Cerebellar nuclear complex (tissue), 1 donor: ENCODE measurements at regions not wholly inside any gene's neighbourhood (a gene's known extent, or its start where the extent isn't known, plus 50 kb on each side); places are given as distances from the start of the nearest gene placed in this dataset.

ENCODE experiments used
- DNase-seq, 2 experiments: peaks; one replicate each; lab custom pipeline; 2025; lab: John Stamatoyannopoulos, UW

DNA sequence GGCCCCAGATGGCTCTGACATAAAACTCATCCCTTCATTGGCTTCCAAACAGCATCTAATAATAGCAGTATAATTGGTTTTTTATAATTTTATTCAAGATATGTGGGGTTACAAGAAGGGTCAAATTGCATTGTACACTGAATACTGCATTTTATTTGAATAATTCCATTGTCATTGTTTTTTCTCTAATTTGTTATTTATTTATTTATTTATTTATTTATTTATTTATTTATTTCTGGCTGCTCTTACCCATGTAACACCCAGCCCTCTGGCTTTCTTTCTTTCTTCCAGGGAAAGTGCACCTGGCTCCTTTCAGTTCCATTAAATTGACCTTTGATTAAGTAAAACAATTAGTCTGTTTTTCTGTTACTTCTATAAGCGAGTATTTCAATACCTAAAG is 210.1 kb downstream of the CDH9 start:
- DNase-seq: no peak

DNA sequence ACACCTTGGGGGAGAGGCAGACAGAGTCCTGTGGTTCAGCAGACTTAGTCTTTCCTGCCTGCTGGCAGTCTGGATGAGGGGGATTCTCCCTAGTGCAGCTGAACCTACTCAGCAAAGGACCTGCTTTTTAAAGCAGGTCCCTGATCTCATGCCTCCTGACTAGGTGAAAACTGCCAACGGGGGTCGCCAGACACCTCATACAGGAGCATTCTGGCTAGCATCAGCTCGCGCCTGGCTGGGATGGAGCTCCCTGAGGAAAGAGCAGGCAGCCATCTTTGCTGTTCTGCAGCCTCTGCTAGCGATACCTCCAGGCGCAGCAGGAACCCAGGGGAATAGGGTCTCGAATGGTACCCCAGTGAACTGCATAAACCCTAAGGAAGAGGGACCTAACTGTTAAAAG is 225.2 kb downstream of the CDH9 start:
- DNase-seq: no peak

DNA sequence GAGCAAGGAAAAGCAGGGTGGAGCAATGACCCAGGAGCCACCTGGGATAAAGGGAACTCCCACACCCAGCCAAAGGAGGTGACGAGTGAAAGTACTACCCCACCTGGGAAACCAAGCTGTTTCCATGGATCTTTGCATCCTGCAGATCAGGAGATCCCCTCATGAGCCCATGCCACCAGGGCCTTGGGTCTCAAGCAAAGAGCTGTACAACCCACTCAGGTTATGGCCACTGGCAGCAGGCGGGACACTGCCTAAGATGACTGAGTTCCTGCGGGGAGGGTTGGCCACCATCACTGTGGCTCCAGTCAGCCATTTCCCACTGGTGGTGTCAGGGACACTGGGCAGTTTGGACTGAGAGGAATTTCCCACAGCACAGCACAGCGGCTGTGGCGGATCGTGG is 225.7 kb downstream of the CDH9 start:
- no peak for DNase-seq

DNA sequence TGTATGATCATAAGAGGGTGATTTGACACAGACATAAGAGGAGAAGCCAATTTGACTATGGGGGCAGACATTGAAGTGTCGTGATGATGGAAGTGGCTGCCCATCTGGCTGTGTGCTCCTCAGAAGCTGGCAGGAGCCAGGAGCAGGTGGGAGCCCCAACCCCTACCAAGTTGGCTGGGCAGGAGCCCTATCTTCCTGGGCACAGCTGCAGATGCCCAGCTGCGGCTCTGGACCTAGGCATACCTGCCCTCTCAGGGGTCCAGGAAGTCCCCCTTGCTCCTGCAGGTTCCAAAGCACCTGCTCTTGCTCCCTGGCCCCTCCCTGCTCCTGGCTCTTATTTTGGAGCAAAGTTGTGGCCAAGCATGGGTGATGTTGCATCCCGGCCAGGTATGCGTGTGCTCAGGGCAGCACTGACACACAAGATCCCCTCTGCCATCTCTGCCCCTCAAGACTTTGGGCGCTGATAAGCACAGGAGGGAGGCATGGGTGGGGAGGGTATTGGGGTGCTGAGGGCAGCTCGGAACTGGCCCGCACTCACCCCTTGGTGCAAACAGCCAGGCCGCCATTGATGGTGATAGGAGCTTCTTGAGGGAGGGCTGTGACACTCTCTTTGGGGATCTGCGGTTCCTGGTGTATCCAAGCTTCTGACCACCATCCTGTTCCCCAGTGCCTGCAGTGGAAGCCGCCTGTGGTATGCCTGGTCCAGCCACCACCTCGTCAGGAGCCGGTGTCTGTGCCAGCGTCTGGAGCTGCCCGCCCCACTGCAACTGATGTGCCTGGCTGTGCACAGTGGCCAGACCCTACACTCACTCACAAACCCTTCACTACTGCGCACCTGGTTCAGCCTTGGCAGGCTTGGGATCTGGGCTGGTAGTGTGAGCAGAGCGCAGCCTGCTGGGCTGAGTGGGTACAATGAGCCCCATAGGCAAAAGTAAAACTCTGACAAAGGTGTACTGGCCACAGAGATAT is 230.9 kb downstream of the CDH9 start:
- DNase-seq: no peak

DNA sequence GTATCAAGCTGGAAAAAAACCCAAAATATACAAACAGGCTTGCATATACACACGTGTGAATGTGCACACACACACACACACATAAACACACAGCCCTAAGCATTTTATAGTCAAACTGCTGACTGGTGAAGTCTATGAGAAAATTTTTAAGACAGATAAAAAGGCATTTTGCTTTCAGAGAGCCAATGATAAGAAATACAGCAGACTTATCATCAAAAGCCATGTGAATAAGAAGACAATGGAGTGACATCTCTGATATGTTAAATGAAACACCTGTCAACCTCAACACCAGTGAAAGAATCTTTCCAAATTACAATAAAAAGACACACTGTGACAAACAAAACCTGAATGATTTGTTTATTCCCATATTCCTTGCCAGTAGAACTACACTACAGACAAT is 233.3 kb downstream of the CDH9 start:
- no peak for DNase-seq

DNA sequence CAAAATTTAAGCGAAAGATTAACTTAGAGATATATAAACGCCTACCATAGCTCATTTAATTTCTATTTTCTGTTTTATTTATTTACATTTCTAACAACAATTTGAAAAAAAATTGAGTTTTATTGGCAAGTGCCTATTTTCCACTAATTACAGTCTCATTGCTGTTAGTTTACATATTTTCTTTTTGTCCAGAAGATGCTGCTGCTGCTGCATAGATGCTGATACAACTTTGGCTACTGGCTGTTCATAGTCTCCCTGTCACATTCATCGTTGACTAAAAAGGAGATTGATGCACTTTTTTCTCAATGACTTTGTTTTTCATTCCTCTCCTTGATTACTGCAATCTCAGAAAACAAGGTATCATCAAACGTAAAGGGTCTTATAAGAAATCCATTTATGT is 235.4 kb downstream of the CDH9 start:
- DNase-seq: no peak

DNA sequence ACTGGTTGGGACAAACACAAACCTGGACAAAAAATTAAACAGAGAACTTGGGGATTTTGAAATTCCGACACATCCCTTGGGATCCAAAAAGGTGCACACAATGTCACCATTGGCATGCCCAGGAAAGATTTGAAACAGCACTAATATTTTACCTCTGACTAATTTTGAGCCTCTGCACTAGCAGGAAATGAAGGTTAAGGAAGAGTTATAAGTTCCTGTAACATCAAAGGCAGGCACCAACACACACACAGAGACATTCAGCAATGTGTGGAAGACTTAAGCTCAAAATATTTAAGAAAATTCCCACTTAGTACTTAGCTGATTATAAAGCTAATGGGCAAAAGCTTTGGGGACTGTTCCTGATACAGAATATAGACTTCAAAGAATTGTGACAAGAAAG is 247.0 kb downstream of the CDH9 start:
- no peak for DNase-seq

DNA sequence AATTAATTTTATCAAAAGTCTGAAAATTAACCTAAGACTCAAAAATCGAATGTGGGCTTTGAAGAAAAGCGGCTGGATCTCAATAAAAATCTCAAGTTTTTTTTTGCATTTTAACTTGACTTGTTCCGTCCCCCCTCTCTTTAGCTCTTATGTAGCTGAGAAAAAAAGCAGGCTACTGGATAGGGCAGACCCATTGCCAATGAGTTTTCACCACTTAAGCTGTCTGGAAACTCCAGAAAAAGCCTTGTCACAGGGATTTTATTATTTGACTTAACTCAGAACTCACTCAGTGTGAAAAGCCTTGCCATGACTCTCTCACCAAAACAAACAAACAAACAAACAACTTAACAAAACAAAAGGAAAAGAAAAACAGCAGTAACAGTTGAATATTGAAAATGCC is 247.4 kb downstream of the CDH9 start:
- DNase-seq: no peak

DNA sequence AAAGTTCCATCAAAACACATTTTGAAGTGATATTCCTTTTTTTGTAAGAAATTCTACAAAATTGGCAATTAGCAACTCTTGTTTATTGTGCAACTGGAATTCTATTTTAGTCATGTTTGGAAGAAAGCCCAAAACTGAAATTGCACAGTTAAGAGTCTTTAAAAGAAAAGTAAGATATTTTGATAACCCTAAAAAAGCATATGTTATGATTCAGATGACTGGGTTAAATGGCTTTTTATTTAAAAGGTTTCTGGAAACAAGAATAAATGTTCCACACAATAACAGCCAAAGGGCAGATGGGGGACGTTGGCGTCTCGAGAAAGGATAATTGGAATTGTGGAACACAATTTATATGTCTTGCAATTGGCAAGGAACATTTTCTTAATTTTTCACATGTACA is 275.2 kb downstream of the CDH9 start:
- DNase-seq: no peak

DNA sequence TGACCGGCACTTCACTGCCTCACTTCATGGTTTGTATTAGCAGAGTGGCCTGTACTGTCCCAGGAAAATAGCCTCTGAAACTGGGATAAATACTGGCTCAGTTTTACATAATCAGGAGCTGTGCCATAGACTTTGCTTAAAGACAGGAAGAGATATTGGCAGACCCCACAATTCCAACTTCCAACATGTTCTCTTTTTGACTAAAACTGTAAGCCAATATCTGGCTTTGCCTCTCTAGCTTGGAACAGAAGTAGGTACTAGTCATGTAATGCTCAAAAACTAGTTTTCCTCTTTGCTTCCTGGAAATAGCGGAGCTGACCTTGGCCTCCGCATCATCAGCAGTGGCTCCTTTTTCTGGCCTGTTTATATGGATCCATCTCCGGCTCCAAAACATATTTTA is 276.9 kb downstream of the CDH9 start:
- DNase-seq: no peak

DNA sequence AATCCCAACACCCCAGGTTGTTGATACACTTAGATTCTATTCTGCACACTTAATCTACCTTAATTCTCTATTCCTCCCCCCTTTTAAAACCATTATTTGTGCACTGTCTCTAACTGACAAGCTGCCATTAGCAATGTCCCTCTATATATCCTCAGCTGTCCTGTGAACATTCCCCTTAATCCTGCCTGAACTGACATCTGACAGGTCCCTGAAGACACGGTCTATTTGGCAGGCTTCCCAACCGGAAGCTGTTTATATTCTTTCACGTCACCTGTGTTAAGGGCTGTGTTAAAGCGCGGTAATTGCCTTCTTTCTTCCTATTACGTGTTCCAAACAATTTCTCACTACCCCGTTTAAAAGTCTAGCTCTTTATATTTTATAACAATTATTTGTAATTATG is 277.3 kb downstream of the CDH9 start:
- no peak for DNase-seq

DNA sequence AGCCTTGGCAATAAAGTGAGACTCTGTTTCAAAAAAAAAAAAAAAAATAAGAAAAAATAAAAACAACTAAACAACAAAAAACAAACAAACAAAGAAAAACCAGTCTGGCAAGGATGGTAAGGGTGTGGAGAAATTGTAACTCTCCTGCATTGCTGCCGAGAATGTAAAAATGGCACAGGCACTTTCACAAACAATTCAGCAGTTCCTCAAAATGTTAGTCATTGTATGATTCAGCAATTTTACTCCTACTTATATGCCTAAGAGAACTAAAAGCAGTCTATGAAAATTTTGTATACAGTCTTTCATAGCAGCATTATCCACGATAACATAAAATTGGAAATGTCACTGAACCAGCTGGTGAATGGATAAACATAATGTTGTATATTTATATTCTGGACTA is 280.4 kb downstream of the CDH9 start:
- no peak for DNase-seq

DNA sequence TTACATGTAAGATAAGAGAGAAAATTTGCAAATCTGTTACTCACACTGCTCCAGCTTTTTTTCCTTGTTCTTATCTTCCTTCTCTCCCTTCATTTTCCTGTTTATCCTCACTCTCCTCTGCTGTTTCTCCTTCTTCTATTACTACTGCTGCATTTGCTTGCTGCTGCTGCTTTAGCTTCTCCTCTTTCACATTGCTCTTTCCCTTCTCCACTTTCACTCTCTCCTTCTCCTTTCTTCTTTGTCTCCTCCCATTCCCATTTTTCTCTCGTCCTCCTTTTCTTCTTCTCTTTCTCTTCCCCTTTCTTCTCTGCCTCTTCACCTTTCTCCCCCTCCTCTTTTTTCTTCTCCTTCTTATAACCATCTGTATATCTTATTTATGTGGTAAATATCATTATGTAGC is 288.6 kb downstream of the CDH9 start:
- no peak for DNase-seq

DNA sequence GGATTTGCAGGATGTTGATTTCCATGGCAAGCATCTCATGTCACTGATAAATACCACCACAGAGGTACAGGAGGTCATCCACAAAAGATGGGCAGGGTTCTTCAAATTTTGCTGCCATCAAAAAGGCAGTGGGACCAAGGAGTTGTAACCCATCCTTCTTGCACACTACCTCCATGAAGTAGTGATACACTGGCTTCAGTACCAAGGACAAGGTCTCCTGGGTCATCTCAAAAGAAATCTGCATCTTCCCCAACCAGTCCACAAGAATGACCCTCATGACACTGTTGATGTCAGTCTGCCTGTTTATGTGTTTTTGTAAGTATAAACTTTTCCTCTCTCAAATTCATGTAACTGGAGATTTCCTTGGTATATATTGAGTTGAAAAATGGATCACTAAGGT is 298.2 kb downstream of the CDH9 start:
- no peak for DNase-seq

DNA sequence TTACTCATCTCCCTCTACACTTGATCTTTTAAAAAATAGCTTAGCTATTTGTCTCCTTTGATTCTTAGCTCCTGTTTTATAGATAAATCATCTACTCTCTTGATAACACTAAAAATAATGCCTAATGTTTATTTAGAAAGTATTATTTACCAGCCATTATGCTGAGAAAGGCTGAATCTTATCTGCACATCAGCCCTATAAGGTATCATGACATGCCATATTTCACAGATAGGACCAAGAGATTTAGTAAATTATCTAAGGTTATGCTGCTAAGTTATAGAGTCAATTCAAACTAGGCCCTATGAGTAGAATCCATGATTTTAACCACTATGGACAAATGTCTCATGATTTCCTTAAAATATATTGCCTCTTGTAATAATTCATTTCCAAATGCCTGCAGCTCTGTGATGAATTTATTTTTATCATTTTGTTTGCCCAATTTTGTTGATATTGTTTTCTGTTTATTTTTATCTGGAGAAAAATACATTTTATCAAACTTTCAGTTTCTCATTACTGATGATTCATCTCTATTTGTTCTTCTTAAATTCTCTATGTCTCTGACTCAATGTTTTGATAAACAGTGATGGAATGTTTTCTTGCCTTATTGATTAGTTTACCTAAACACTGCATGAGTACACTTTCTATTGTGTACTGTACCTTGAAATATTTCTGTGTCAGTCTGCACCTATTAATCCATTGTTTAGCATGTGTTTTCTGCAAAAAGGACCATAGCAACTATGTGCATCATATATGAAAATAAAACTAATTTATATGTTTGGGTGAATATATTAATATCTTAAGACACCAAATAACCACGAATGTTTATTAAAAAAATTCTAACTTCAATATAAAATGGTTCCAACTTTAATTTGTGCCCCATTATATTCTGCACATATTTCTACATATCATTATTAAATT is 300.8 kb downstream of the CDH9 start:
- DNase-seq: no peak

DNA sequence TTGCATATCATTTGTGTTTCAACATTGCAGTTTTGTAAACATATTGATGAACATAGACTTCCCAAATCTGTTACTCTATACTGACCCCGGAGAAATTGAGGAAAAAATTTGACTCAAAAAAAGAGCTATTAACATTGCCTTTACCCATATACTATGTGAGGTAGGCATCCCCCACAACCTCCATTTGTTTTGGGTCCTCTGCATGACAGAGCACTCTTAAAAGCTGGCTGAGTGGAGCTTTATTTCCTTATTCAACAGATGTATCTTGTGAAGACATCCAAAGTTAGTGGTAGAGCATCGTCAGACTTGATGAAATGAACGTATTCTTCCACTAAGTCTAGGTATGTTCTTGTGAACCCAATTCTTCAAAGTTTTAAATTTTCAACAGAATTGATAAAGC is 310.5 kb downstream of the CDH9 start:
- no peak for DNase-seq

DNA sequence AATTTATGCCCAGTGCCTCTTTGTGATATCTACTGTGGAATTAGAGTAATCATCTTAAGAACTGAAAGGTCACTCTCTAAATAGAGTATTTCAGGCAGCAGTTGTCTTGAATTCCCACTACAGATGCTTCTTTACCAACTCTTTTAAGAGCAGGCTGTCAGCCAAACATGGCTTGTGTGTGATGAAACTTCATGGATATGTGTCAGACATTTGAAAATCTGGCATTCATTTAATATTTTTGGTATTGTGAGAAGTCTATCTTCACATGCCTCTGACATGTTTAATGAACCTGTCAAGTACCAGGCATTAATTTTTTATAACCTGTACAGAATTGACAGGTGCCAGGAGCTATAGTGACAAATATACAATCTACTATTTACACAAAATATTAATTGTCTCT is 318.6 kb downstream of the CDH9 start:
- DNase-seq: no peak

DNA sequence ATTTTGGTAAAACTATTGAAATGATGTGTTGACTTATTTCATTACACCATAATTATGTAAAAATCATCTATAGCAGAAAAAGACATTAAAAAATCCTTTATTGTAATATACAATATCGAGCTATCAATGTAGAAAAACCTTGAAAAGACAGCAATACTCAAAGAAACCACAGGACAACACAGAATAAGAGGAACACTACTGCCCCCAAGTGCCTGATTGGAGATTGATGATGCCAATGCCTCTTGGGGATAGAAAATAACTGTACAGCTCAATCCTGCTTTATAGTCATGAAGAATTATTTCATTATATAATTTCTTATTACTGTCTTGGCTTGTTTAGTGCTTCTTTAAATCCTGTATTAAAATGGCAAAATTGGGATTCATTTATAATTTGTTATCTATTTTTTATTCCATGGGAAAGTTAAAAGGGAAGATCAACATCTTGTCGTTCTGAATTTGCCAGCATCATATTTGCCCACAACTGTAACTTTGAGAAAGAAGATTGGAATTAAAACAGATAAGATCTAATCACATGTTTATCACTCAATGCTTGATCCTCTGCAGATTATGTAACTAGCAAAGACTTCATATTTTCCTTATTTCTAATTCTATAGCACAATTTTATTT is 337.5 kb downstream of the CDH9 start:
- peak in 1 of 2 experiments; percentile 9 for DNase-seq

DNA sequence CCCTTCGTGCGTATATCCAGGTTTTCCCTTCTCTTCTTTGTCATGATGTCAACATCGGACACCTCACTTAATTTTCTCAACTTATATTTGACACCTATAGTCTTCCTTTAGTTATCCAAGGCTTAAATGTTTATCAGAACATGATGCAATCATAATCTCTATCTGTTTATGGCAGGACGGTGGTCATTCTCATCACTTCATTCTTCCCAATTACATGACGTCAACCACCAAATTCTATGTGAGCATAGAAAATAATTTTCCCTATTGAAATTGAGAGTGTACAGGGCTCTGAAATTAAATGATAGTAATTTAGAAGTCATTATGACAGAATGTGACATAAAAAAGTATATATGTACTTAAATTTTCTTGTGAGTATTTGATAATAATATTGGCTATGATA is 345.4 kb downstream of the CDH9 start:
- no peak for DNase-seq

DNA sequence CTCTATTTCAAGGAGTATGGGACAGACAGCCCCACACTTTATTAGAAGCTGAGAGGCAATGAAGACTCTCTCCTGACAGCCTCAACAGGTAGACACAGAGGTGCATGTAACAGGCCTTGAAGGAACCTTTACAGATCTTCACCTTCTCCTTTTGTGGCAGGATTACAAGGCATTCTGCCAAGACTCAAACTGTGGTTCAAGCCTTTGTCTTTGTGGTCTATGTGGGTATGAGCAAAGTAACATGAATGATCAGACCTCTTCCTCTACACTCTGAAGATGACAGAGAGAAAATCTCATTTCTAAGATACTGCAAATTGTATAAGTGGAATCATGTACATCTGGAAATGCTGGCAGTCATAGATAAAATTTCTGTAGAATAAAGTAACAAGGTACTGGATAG is 346.9 kb downstream of the CDH9 start:
- DNase-seq: no peak

DNA sequence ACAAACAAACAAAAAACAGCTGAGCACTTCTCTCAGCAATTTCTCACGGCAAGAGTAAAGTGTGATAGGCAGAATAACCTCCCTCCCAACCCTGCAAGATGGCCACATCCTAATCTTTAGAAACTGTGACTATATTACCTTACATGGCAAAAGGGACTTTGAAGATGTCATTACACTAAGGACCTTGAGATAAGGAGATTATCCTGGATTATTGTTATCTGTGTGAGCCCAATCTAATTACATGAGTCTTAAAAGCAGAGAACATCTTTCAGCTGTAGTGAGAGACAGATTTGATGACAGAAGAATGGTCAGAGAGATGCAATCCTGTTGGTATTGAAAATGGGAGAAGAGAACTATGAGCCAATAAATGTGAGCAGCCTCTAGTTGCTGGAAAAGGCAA is 347.9 kb downstream of the CDH9 start:
- no peak for DNase-seq

DNA sequence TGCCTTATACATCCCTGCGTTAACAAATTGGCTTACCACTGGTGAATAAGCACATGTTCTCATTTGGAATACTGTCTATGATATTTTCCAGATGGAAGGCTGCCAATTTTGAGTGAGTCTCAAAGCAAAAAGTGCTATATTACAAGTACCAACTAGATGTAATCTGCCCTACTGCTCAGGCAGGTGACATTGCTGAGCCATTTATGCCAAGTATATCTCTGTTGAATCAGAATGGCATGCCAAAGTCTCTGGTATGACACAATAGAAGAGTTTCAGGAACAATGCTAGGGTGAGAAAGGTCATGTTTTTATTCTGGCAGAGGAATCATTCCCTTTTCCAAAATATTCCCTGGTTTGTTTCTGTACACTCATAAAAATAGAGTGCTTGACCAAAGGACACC is 356.5 kb downstream of the CDH9 start:
- DNase-seq: no peak

DNA sequence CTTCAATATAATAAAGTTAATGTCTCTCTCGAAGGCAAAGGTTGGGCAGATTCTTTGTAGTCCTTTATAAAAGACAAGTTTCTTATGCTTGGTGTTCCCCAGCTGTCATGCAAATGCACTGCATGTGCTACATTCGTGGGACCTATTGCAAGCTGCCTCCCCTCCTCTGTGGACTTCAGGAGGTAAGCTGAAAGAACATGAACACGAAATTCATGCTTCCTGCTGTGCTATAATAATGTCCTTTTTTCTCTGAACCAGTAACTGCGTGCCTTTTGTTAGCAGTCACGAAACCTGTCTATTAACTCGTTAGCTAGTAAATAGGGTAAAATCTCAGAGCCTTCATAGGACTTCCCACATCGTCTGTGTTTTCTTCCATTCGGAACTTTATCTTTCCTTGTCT is 363.5 kb downstream of the CDH9 start:
- no peak for DNase-seq
